IMR-90 (cell line): ENCODE measurements at regions not wholly inside any gene's neighbourhood (a gene's known extent, or its start where the extent isn't known, plus 50 kb on each side); places are given as distances from the start of the nearest gene placed in this dataset.

ENCODE experiments used
- ATAC-seq: fragments of 200-7000 bp; cut with Tn5 transposase; 2 replicates; pipeline ENCODE4 v1.9.1; 2020; ENCODE audit warnings: low read depth, mild to moderate bottlenecking, moderate library complexity
- BruUV-seq: library from RNA; stranded (reverse); fragments of 400-500 nt; replicated peaks from 2 replicates; lab custom pipeline; 2021; lab: Mats Ljungman, UMichigan
- CTCF ChIA-PET: fragments of 300-600 bp; formaldehyde crosslinking; extraction: SDS; loops from one replicate; lab custom pipeline; 2021; ENCODE audit warnings: antibody characterized with exemption; lab: Yijun Ruan, JAX
- POLR2A ChIA-PET: fragments of 300-600 bp; sonication (Branson Sonifier 250); formaldehyde crosslinking; loops from one replicate; lab custom pipeline; 2022; ENCODE audit warnings: antibody characterized with exemption; ENCODE audit not compliant: unreplicated experiment; lab: Charles Lee
- DNase-seq: peaks from one replicate; pipeline ENCODE4 v3.0.0; 2013
- H2AFZ ChIP-seq: replicated peaks from 2 replicates; pipeline ENCODE3; 2013; ENCODE audit warnings: low read length, mild to moderate bottlenecking; ENCODE audit not compliant: poor library complexity
- H2AK5ac ChIP-seq: 2 replicates; pipeline ENCODE4 v1.6.1; 2013; ENCODE audit warnings: low read depth, low read length, inconsistent platforms
- H2AK9ac ChIP-seq: replicated peaks from 2 replicates; pipeline ENCODE3; 2013; ENCODE audit warnings: mild to moderate bottlenecking, low read depth, low read length, moderate library complexity; ENCODE audit not compliant: poor library complexity
- H2BK120ac ChIP-seq: 2 replicates; pipeline ENCODE4 v1.6.1; 2013; ENCODE audit warnings: low read depth, low read length, inconsistent platforms
- H2BK15ac ChIP-seq: 3 replicates; pipeline ENCODE4 v1.6.1; 2013; ENCODE audit warnings: low read depth, low read length, inconsistent platforms
- H2BK20ac ChIP-seq: 2 replicates; pipeline ENCODE4 v1.6.1; 2013; ENCODE audit warnings: low read depth, mild to moderate bottlenecking, inconsistent platforms, low read length, moderate library complexity
- H2BK5ac ChIP-seq: 2 replicates; pipeline ENCODE4 v1.6.1; 2013; ENCODE audit warnings: mild to moderate bottlenecking, low read depth, low read length, inconsistent platforms; ENCODE audit not compliant: poor library complexity, severe bottlenecking
- H3K14ac ChIP-seq: replicated peaks from 2 replicates; pipeline ENCODE4 v1.6.1; 2013; ENCODE audit warnings: low read depth, low read length, inconsistent platforms
- H3K18ac ChIP-seq: 2 replicates; pipeline ENCODE4 v1.6.1; 2013; ENCODE audit warnings: low read depth, low read length, control low read depth
- H3K23ac ChIP-seq: 2 replicates; pipeline ENCODE4 v1.6.1; 2013; ENCODE audit warnings: low read depth, low read length, inconsistent platforms
- H3K27ac ChIP-seq: 2 replicates; pipeline ENCODE4 v1.5.1; 2013; ENCODE audit warnings: mild to moderate bottlenecking, control low read depth, low read length; ENCODE audit not compliant: insufficient read depth
- H3K27me3 ChIP-seq: 2 replicates; pipeline ENCODE4 v1.6.1; 2013; ENCODE audit warnings: low read length; ENCODE audit not compliant: control insufficient read depth, insufficient read depth
- H3K36me3 ChIP-seq: 2 replicates; pipeline ENCODE4 v1.6.1; 2013; ENCODE audit warnings: low read length, mixed read lengths; ENCODE audit not compliant: control insufficient read depth, insufficient read depth
- H3K4ac ChIP-seq: 2 replicates; pipeline ENCODE4 v1.6.1; 2013; ENCODE audit warnings: low read depth, low read length, inconsistent platforms
- H3K4me1 ChIP-seq: 2 replicates; pipeline ENCODE4 v1.6.1; 2013; ENCODE audit warnings: low read length, mixed read lengths; ENCODE audit not compliant: control insufficient read depth, insufficient read depth
- H3K4me2 ChIP-seq: 2 replicates; pipeline ENCODE4 v1.6.1; 2013; ENCODE audit warnings: low read depth, mild to moderate bottlenecking, control low read depth, low read length, moderate library complexity
- H3K4me3 ChIP-seq: 2 replicates; pipeline ENCODE4 v1.5.1; 2013; ENCODE audit warnings: low read depth, mild to moderate bottlenecking, control low read depth, low read length, moderate library complexity; ENCODE audit not compliant: insufficient read depth
- H3K56ac ChIP-seq: 2 replicates; pipeline ENCODE4 v1.6.1; 2013; ENCODE audit warnings: low read length, inconsistent platforms; ENCODE audit not compliant: insufficient read depth; ENCODE audit errors: extremely low read depth
- H3K79me1 ChIP-seq, 2 experiments: 2 replicates each; pipeline ENCODE4 v1.6.1; 2013; ENCODE audit warnings: low read length in 2 of 2, inconsistent platforms in 1 of 2, low read depth in 1 of 2
- H3K9ac ChIP-seq: 2 replicates; pipeline ENCODE4 v1.6.1; 2013; ENCODE audit warnings: low read depth, low read length, control low read depth
- H3K9me1 ChIP-seq: 2 replicates; pipeline ENCODE4 v1.6.1; 2013; ENCODE audit warnings: low read length, inconsistent platforms; ENCODE audit not compliant: insufficient read depth
- H3K9me3 ChIP-seq: 2 replicates; pipeline ENCODE4 v1.6.1; 2013; ENCODE audit warnings: low read length; ENCODE audit not compliant: control insufficient read depth, insufficient read depth
- H4K20me1 ChIP-seq: 2 replicates; pipeline ENCODE4 v1.6.1; 2013; ENCODE audit warnings: low read length, inconsistent platforms; ENCODE audit not compliant: insufficient read depth
- H4K5ac ChIP-seq: 2 replicates; pipeline ENCODE4 v1.6.1; 2013; ENCODE audit warnings: mild to moderate bottlenecking, low read depth, low read length, control low read depth
- H4K8ac ChIP-seq, 2 experiments: 2 replicates each; pipeline ENCODE4 v1.6.1; 2013; ENCODE audit warnings: low read depth in 2 of 2, low read length in 2 of 2, control low read depth in 1 of 2, inconsistent platforms in 1 of 2
- H4K91ac ChIP-seq: 2 replicates; pipeline ENCODE4 v1.6.1; 2013; ENCODE audit warnings: low read depth, low read length, inconsistent platforms; ENCODE audit not compliant: insufficient read depth
- MAFK ChIP-seq: IDR thresholded peaks from 2 replicates; pipeline ENCODE4 v1.6.1; 2012; ENCODE audit warnings: low read depth, low read length, improper control_type of control experiment
- RFX5 ChIP-seq: IDR thresholded peaks from 2 replicates; pipeline ENCODE4 v1.8.0; 2012; ENCODE audit warnings: low read depth, mild to moderate bottlenecking, low read length, moderate library complexity
- WGBS, 2 experiments: methylation state at CpG; one replicate each; pipeline versions ENCODE4 v1.1.5 to v1.1.7; 2013; ENCODE audit warnings: missing lambda C conversion rate in 2 of 2; ENCODE audit not compliant: insufficient read length in 1 of 2; ENCODE audit errors: extremely low coverage in 2 of 2; 5-methylcytosine and 5-hydroxymethylcytosine counted together
- dilution Hi-C: fragments of 300-500 bp; cut with HindIII; formaldehyde crosslinking; loops from one replicate; pipeline ENCODE4 v1.14.3; 2018; ENCODE audit warnings: low sequenced_read_pairs; ENCODE audit not compliant: unreplicated experiment
- in situ Hi-C: fragments of 300-500 bp; cut with MboI; formaldehyde crosslinking; loops from 3 replicates; pipeline ENCODE4 v1.14.3; 2019; ENCODE audit warnings: low sequenced_read_pairs, inconsistent platforms, mixed read lengths
- intact Hi-C: fragments of 100-400 bp; cut with micrococcal nuclease; formaldehyde crosslinking; loops from 2 replicates; pipeline ENCODE4 v1.10.0; 2022
- TF ChIP-seq, protein P1 (sequence below): fragments of 150-350 bp; IDR thresholded peaks from 2 replicates; pipeline ENCODE4 v1.6.1; 2016; ENCODE audit warnings: low read depth, mild to moderate bottlenecking, low read length, moderate library complexity, borderline replicate concordance
- TF ChIP-seq, protein P2 (sequence below): conservative IDR thresholded peaks from 2 replicates; pipeline ENCODE4 v1.5.1; 2012; ENCODE audit warnings: mild to moderate bottlenecking, low read depth, low read length, improper control_type of control experiment

DNA sequence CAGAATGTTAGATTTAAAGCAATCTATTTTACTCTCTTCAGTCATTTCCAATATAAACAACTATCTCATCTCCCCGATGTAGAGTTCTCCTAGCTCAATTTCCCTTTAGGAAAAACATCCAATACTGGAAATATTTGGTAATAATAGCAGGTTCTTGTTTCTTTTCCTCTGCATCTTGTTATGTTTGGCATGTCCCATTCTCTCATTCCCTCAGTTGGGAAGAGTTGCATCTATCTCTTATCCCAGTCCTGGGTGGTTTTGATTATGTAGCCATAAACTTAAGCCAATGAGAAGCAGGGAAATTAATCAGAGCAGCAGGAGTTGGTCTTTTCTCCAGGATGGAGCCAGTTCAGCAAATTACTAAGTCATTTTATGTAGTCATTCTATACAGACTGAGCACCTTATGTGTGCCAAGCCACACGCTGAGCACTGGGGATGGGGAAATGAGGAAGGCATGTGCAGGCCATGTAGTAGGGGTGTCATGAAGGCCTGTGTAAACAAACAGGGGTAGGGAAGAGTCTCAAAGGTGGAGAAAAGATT lies 418.2 kb upstream of the NFIA start:
- dilution Hi-C loops (no loop called here), in situ Hi-C loops (no loop called here), intact Hi-C loops (no loop called here)
- Histone ChIP-seq H3K27ac (no peak overlapping the region), H3K36me3 (no peaks in the 10 kb centered on the region), H3K4me2 (no peak overlapping the region), H2AK5ac (no peak overlapping the region), H4K20me1 (no peaks in the 10 kb centered on the region), H3K4ac (no peak overlapping the region), H3K23ac (no peak overlapping the region), H4K8ac (no peak overlapping the region), H3K79me1 (no peaks in the 10 kb centered on the region), H2BK15ac (no peak overlapping the region), H3K27me3 (no peaks in the 10 kb centered on the region), H2BK20ac (no peak overlapping the region), H2BK120ac (no peak overlapping the region), H4K5ac (no peak overlapping the region), H2AK9ac (no peak overlapping the region), H3K9me3 (peaks cover 12% of the 10 kb centered on the region), H3K4me1 (no peaks in the 10 kb centered on the region), H3K9me1 (no peaks in the 10 kb centered on the region), H4K91ac (no peak overlapping the region), H3K56ac (no peak overlapping the region), H3K9ac (no peak overlapping the region), H2AFZ (no peak overlapping the region), H3K14ac (no peak overlapping the region), H2BK5ac (no peak overlapping the region), H3K18ac (no peak overlapping the region), H3K4me3 (no peak overlapping the region)
- TF ChIP-seq, protein P1, sequence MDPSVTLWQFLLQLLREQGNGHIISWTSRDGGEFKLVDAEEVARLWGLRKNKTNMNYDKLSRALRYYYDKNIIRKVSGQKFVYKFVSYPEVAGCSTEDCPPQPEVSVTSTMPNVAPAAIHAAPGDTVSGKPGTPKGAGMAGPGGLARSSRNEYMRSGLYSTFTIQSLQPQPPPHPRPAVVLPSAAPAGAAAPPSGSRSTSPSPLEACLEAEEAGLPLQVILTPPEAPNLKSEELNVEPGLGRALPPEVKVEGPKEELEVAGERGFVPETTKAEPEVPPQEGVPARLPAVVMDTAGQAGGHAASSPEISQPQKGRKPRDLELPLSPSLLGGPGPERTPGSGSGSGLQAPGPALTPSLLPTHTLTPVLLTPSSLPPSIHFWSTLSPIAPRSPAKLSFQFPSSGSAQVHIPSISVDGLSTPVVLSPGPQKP: no peak
- TF ChIP-seq, protein P2, sequence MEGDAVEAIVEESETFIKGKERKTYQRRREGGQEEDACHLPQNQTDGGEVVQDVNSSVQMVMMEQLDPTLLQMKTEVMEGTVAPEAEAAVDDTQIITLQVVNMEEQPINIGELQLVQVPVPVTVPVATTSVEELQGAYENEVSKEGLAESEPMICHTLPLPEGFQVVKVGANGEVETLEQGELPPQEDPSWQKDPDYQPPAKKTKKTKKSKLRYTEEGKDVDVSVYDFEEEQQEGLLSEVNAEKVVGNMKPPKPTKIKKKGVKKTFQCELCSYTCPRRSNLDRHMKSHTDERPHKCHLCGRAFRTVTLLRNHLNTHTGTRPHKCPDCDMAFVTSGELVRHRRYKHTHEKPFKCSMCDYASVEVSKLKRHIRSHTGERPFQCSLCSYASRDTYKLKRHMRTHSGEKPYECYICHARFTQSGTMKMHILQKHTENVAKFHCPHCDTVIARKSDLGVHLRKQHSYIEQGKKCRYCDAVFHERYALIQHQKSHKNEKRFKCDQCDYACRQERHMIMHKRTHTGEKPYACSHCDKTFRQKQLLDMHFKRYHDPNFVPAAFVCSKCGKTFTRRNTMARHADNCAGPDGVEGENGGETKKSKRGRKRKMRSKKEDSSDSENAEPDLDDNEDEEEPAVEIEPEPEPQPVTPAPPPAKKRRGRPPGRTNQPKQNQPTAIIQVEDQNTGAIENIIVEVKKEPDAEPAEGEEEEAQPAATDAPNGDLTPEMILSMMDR: no peak
- TF ChIP-seq RFX5 (no peak), MAFK (no peak)
- no peak for ATAC-seq
- WGBS, 2 experiments: no CpG with 5 or more reads among the region's 2 CpGs
- CTCF ChIA-PET: no interaction called here
- no peak for DNase-seq
- POLR2A ChIA-PET: no interaction called here
- no TSS peak for BruUV-seq
